ENCODE measurements at regions not wholly inside any gene's neighbourhood (a gene's known extent, or its start where the extent isn't known, plus 50 kb on each side); places are given as distances from the start of the nearest gene placed in this dataset.

DNA sequence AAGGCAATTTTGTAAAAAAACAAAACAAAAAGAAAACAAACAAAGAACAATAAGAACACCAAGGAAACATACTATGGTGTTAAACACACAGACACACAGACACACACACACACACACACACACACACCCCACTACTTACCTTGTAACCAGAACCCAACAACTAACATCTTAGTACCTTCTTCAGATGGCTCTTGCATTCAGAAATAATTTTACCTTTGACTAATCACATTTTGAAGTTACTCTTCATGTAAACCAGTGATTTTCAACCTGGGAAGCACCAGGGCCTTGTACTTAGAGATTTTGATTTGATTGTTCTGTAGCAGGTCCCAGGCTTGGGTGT, 87.5 kb downstream of the AQP4 start:
- TF ChIP-seq, protein P1, sequence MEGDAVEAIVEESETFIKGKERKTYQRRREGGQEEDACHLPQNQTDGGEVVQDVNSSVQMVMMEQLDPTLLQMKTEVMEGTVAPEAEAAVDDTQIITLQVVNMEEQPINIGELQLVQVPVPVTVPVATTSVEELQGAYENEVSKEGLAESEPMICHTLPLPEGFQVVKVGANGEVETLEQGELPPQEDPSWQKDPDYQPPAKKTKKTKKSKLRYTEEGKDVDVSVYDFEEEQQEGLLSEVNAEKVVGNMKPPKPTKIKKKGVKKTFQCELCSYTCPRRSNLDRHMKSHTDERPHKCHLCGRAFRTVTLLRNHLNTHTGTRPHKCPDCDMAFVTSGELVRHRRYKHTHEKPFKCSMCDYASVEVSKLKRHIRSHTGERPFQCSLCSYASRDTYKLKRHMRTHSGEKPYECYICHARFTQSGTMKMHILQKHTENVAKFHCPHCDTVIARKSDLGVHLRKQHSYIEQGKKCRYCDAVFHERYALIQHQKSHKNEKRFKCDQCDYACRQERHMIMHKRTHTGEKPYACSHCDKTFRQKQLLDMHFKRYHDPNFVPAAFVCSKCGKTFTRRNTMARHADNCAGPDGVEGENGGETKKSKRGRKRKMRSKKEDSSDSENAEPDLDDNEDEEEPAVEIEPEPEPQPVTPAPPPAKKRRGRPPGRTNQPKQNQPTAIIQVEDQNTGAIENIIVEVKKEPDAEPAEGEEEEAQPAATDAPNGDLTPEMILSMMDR (IDR thresholded peaks at IDR 0.05; ENCODE audit: low read length): no peak
- no peak for TF ChIP-seq EZH2 (IDR thresholded peaks at IDR 0.05; ENCODE audit: borderline replicate concordance, low read length)
